Keratinocyte (primary cell): ENCODE measurements at regions not wholly inside any gene's neighbourhood (a gene's known extent, or its start where the extent isn't known, plus 50 kb on each side); places are given as distances from the start of the nearest gene placed in this dataset.

ENCODE experiments used
- EZH2 ChIP-seq: IDR thresholded peaks from one replicate; pipeline ENCODE4 v1.6.1; 2012; ENCODE audit warnings: inconsistent platforms, mild to moderate bottlenecking, low read length, moderate library complexity
- TF ChIP-seq, protein P1 (sequence below), 3 experiments: IDR thresholded peaks in 1 of 3; conservative IDR thresholded peaks in 1 of 3; optimal IDR thresholded peaks in 1 of 3; 2 replicates in 2 of 3; 3 replicates in 1 of 3; pipeline versions ENCODE3 to v1.5.1; 2011; ENCODE audit warnings: low read length in 3 of 3, mild to moderate bottlenecking in 3 of 3, moderate library complexity in 2 of 3, control low read depth in 1 of 3, inconsistent platforms in 1 of 3; ENCODE audit not compliant: insufficient read depth in 2 of 3; ENCODE audit errors: extremely low read depth in 1 of 3

DNA sequence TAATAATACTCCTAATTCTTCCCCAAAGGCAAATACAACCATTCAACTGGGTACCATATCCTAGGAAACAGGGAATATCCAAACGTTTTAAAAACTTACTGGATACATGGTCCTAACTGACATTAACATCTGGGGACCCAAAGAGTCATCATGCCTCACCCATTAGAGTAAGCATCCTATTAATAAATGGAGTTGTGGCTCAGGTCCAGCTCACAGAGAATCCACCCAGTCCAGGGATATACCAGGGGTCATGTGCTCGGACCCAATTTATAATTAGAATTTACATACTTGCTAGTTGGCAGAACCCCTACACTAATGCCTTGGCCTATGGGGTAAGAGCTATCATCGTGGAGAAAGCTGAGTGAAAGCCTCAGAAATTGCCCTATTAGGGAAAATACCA, 670.0 kb downstream of the XPNPEP1 start:
- TF ChIP-seq, protein P1, sequence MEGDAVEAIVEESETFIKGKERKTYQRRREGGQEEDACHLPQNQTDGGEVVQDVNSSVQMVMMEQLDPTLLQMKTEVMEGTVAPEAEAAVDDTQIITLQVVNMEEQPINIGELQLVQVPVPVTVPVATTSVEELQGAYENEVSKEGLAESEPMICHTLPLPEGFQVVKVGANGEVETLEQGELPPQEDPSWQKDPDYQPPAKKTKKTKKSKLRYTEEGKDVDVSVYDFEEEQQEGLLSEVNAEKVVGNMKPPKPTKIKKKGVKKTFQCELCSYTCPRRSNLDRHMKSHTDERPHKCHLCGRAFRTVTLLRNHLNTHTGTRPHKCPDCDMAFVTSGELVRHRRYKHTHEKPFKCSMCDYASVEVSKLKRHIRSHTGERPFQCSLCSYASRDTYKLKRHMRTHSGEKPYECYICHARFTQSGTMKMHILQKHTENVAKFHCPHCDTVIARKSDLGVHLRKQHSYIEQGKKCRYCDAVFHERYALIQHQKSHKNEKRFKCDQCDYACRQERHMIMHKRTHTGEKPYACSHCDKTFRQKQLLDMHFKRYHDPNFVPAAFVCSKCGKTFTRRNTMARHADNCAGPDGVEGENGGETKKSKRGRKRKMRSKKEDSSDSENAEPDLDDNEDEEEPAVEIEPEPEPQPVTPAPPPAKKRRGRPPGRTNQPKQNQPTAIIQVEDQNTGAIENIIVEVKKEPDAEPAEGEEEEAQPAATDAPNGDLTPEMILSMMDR (optimal IDR thresholded peaks at IDR 0.05 in 1 of 3, IDR thresholded peaks at IDR 0.05 in 1 of 3, conservative IDR thresholded peaks at IDR 0.05 in 1 of 3; ENCODE audit: extremely low read depth in 1 of 3, insufficient read depth in 2 of 3, low read length in 3 of 3): no peak
- TF ChIP-seq EZH2: no peak
